HepG2 (cell line): ENCODE measurements at regions not wholly inside any gene's neighbourhood (a gene's known extent, or its start where the extent isn't known, plus 50 kb on each side); places are given as distances from the start of the nearest gene placed in this dataset.

Experiments
- ATAC-seq: fragments of 200-7000 bp; cut with Tn5 transposase; 3 replicates; pipeline ENCODE4 v1.9.1; 2020; ENCODE audit warnings: mild to moderate bottlenecking, moderate library complexity
- BruUV-seq: library from RNA; stranded (reverse); fragments of 400-500 nt; replicated peaks from 2 replicates; lab custom pipeline; 2021; lab: Mats Ljungman, UMichigan
- CTCF ChIA-PET: fragments of 300-600 bp; formaldehyde crosslinking; extraction: SDS; loops from one replicate; lab custom pipeline; 2021; ENCODE audit warnings: low total read pairs, inconsistent platforms, low intra/inter-chr PET ratio; lab: Yijun Ruan, JAX
- POLR2A ChIA-PET: fragments of 350-600 bp; sonication (Branson Sonifier 250); formaldehyde crosslinking; loops from one replicate; lab custom pipeline; 2020; ENCODE audit warnings: antibody characterized with exemption, inconsistent platforms; lab: Yijun Ruan, JAX
- DNase-seq: peaks from one replicate; pipeline ENCODE4 v3.0.0-alpha.2; 2015; ENCODE audit warnings: low spot score
- FAIRE-seq: peaks from 3 replicates; lab custom pipeline; 2011; peaks lifted over from hg19 to GRCh38; lab: Jason Lieb, UNC
- H2AFZ ChIP-seq: one replicate; pipeline ENCODE4 v1.6.1; 2011; ENCODE audit warnings: low read length, inconsistent platforms
- H3K27ac ChIP-seq: fragments of 300-600 bp; 3 replicates; pipeline ENCODE4 v1.8.0; 2011; ENCODE audit warnings: mixed run types, mild to moderate bottlenecking, mixed read lengths, low read length, inconsistent platforms; ENCODE audit not compliant: insufficient read depth; ENCODE audit errors: extremely low read length
- H3K27me3 ChIP-seq, 2 experiments: fragments of 200-600 bp in 1 of 2; 2 replicates in 1 of 2; 3 replicates in 1 of 2; pipeline versions ENCODE4 v1.6.0 to v1.8.0; 2011; ENCODE audit warnings: low read length in 2 of 2, mild to moderate bottlenecking in 2 of 2, moderate library complexity in 2 of 2, inconsistent platforms in 1 of 2; ENCODE audit not compliant: insufficient read depth in 2 of 2, control insufficient read depth in 1 of 2
- H3K36me3 ChIP-seq, 2 experiments: fragments of 200-600 bp in 1 of 2; replicated peaks in 1 of 2; 2 replicates in 1 of 2; 3 replicates in 1 of 2; pipeline versions ENCODE4 v1.5.1 to v1.8.0; 2011; ENCODE audit warnings: low read length in 2 of 2, inconsistent platforms in 1 of 2; ENCODE audit not compliant: insufficient read depth in 2 of 2, control insufficient read depth in 1 of 2
- H3K4me1 ChIP-seq: 2 replicates; pipeline ENCODE4 v1.5.1; 2012; ENCODE audit warnings: low read length, inconsistent platforms; ENCODE audit not compliant: insufficient read depth
- H3K4me2 ChIP-seq: 2 replicates; pipeline ENCODE4 v1.6.0; 2011; ENCODE audit warnings: low read depth, low read length, inconsistent platforms
- H3K4me3 ChIP-seq, 3 experiments: fragments of 200-600 bp in 1 of 3; sonication (generic), shearing (Covaris generic) in 1 of 3; replicated peaks in 1 of 3; 2 replicates each; pipeline ENCODE4 v1.5.1; 2011 to 2016; ENCODE audit warnings: low read length in 3 of 3, inconsistent platforms in 2 of 3, low read depth in 2 of 3, mild to moderate bottlenecking in 2 of 3, control low read depth in 1 of 3, mixed read lengths in 1 of 3; ENCODE audit not compliant: insufficient read depth in 1 of 3
- H3K79me2 ChIP-seq: one replicate; pipeline ENCODE4 v1.6.1; 2011; ENCODE audit warnings: low read length, inconsistent platforms; ENCODE audit not compliant: insufficient read depth
- H3K9ac ChIP-seq: 2 replicates; pipeline ENCODE4 v1.6.0; 2011; ENCODE audit warnings: mild to moderate bottlenecking, low read depth, low read length, inconsistent platforms; ENCODE audit not compliant: insufficient read depth
- H3K9me3 ChIP-seq: 2 replicates; pipeline ENCODE4 v1.5.1; 2012; ENCODE audit warnings: mild to moderate bottlenecking, low read length
- H4K20me1 ChIP-seq: 2 replicates; pipeline ENCODE4 v1.6.0; 2011; ENCODE audit warnings: inconsistent platforms, mild to moderate bottlenecking, low read length, moderate library complexity; ENCODE audit not compliant: insufficient read depth
- CREM ChIP-seq, 2 experiments: sonication (generic) in 1 of 2; formaldehyde crosslinking in 1 of 2; IDR thresholded peaks; 2 replicates each; pipeline versions ENCODE4 v1.4.0 to v1.6.1; 2016 to 2020; ENCODE audit warnings: antibody characterized with exemption in 1 of 2, mild to moderate bottlenecking in 1 of 2, missing genetic modification reagents in 1 of 2
- FOXK1 ChIP-seq: sonication (generic); formaldehyde crosslinking; IDR thresholded peaks from 2 replicates; pipeline ENCODE4 v1.4.0; 2020; ENCODE audit warnings: low read depth, missing genetic modification reagents, borderline replicate concordance
- HMG20B ChIP-seq: conservative IDR thresholded peaks from 2 replicates; pipeline ENCODE4 v1.6.1; 2016; ENCODE audit warnings: missing genetic modification reagents, missing compliant biosample characterization
- JUNB ChIP-seq: sonication (generic); formaldehyde crosslinking; IDR thresholded peaks from 2 replicates; pipeline ENCODE4 v1.8.0; 2022; ENCODE audit warnings: missing genetic modification reagents, mild to moderate bottlenecking, borderline replicate concordance
- KLF11 ChIP-seq: IDR thresholded peaks from 2 replicates; pipeline ENCODE4 v1.6.1; 2016; ENCODE audit warnings: missing compliant biosample characterization
- MAZ ChIP-seq, 2 experiments: sonication (generic) in 1 of 2; formaldehyde crosslinking in 1 of 2; IDR thresholded peaks; 2 replicates each; pipeline versions ENCODE4 v1.5.0 to v1.6.1; 2012 to 2020; ENCODE audit warnings: low read depth in 2 of 2, mild to moderate bottlenecking in 2 of 2, borderline replicate concordance in 1 of 2, improper control_type of control experiment in 1 of 2, low read length in 1 of 2, missing genetic modification reagents in 1 of 2, moderate library complexity in 1 of 2
- TOE1 ChIP-seq: sonication (generic); formaldehyde crosslinking; IDR thresholded peaks from 2 replicates; pipeline ENCODE4 v1.4.0; 2020; ENCODE audit warnings: mild to moderate bottlenecking, missing genetic modification reagents
- ZNF263 ChIP-seq: sonication (generic); formaldehyde crosslinking; IDR thresholded peaks from 2 replicates; pipeline ENCODE4 v1.4.0; 2020; ENCODE audit warnings: missing genetic modification reagents
- ZNF30 ChIP-seq: sonication (generic); formaldehyde crosslinking; IDR thresholded peaks from 2 replicates; pipeline ENCODE4 v1.5.0; 2020; ENCODE audit warnings: mild to moderate bottlenecking, missing genetic modification reagents
- ZNF383 ChIP-seq: sonication (generic); formaldehyde crosslinking; IDR thresholded peaks from 2 replicates; pipeline ENCODE4 v1.4.0; 2020; ENCODE audit warnings: missing genetic modification reagents, mild to moderate bottlenecking, borderline replicate concordance
- ZNF678 ChIP-seq: sonication (generic); formaldehyde crosslinking; IDR thresholded peaks from 2 replicates; pipeline ENCODE4 v1.4.0; 2020; ENCODE audit warnings: mild to moderate bottlenecking, missing genetic modification reagents
- WGBS: methylation state at CpG from one replicate; pipeline ENCODE4 v1.1.6; 2017; ENCODE audit warnings: low lambda C conversion rate; 5-methylcytosine and 5-hydroxymethylcytosine counted together
- in situ Hi-C: cut with HindIII; loops from 2 replicates; pipeline ENCODE4 v1.10.0; 2017; ENCODE audit warnings: low pct_unique_long_range_greater_than_20kb; ENCODE audit not compliant: extremely low pct_ligation_motif_present
- intact Hi-C: fragments of 100-400 bp; cut with micrococcal nuclease; formaldehyde crosslinking; loops from one replicate; pipeline ENCODE4 v1.10.0; 2022; ENCODE audit not compliant: unreplicated experiment
- TF ChIP-seq, protein P1 (sequence below): sonication (generic); formaldehyde crosslinking; IDR thresholded peaks from 2 replicates; pipeline ENCODE4 v1.8.0; 2022; ENCODE audit warnings: mild to moderate bottlenecking, missing genetic modification reagents; ENCODE audit not compliant: insufficient replicate concordance
- TF ChIP-seq, protein P2 (sequence below): sonication (generic); formaldehyde crosslinking; conservative IDR thresholded peaks from 2 replicates; pipeline ENCODE4 v1.4.0; 2020; ENCODE audit warnings: missing genetic modification reagents
- TF ChIP-seq, protein P3 (sequence below): sonication (generic); formaldehyde crosslinking; IDR thresholded peaks from 2 replicates; pipeline ENCODE4 v1.8.0; 2022; ENCODE audit warnings: low read depth, missing genetic modification reagents

DNA sequence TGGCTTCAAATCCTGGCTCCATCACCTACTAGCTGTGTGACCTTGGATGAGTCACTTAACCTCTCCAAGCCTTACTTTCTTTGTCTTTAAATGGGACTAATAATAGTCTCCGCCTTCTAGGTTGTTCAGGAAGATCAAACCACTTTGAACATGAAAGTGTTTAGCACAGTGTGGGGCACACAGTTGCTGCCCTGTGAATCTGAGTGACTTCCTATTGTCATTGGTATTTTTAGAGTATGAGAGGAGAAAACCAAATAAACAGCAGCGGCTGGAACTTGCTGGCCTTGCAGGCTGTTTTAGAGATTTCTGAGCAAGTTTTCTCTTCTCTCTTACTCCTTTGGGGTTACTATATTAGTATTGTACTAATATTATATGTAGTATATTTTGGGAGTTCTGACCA lies 120.7 kb upstream of the MYL2 start:
- Histone ChIP-seq H3K4me2 (no peak overlapping the region), H4K20me1 (no peaks in the 10 kb centered on the region), H3K9ac (no peak overlapping the region), H3K79me2 (no peaks in the 10 kb centered on the region), H3K4me3 (no peak overlapping the region), H2AFZ (no peak overlapping the region), H3K27ac (no peak overlapping the region), H3K4me1 (no peaks in the 10 kb centered on the region), H3K27me3 (peaks cover 1 to 23% of the 10 kb centered on the region in 2 experiments; a peak in 4 of 5 replicates), H3K9me3 (no peaks in the 10 kb centered on the region), H3K36me3 (no peaks in the 10 kb centered on the region)
- 54% methylated on average over 2 of the region's 2 CpGs for WGBS
- ChIA-PET CTCF (no interaction called here), POLR2A (no interaction called here)
- in situ Hi-C loops (no loop called here), intact Hi-C loops (no loop called here)
- DNase-seq = no peak
- BruUV-seq = no TSS peak
- TF ChIP-seq FOXK1 (CRISPR knock-in tag) = no peak
- TF ChIP-seq ZNF383 = no peak
- TF ChIP-seq JUNB (CRISPR knock-in tag) = no peak
- no peak for TF ChIP-seq ZNF263
- no peak for TF ChIP-seq ZNF30 (CRISPR knock-in tag)
- TF ChIP-seq, protein P1, sequence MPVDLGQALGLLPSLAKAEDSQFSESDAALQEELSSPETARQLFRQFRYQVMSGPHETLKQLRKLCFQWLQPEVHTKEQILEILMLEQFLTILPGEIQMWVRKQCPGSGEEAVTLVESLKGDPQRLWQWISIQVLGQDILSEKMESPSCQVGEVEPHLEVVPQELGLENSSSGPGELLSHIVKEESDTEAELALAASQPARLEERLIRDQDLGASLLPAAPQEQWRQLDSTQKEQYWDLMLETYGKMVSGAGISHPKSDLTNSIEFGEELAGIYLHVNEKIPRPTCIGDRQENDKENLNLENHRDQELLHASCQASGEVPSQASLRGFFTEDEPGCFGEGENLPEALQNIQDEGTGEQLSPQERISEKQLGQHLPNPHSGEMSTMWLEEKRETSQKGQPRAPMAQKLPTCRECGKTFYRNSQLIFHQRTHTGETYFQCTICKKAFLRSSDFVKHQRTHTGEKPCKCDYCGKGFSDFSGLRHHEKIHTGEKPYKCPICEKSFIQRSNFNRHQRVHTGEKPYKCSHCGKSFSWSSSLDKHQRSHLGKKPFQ (CRISPR knock-in tag) = no peak
- no peak for TF ChIP-seq MAZ (IDR thresholded peaks at IDR 0.05; ENCODE audit: borderline replicate concordance, low read depth, low read length)
- no peak for TF ChIP-seq MAZ (CRISPR knock-in tag; IDR thresholded peaks at IDR 0.05; ENCODE audit: low read depth)
- TF ChIP-seq HMG20B = no peak
- no peak for TF ChIP-seq TOE1
- TF ChIP-seq ZNF678 (CRISPR knock-in tag) = no peak
- TF ChIP-seq, protein P2, sequence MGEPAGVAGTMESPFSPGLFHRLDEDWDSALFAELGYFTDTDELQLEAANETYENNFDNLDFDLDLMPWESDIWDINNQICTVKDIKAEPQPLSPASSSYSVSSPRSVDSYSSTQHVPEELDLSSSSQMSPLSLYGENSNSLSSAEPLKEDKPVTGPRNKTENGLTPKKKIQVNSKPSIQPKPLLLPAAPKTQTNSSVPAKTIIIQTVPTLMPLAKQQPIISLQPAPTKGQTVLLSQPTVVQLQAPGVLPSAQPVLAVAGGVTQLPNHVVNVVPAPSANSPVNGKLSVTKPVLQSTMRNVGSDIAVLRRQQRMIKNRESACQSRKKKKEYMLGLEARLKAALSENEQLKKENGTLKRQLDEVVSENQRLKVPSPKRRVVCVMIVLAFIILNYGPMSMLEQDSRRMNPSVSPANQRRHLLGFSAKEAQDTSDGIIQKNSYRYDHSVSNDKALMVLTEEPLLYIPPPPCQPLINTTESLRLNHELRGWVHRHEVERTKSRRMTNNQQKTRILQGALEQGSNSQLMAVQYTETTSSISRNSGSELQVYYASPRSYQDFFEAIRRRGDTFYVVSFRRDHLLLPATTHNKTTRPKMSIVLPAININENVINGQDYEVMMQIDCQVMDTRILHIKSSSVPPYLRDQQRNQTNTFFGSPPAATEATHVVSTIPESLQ = no peak
- TF ChIP-seq KLF11 = no peak
- TF ChIP-seq, protein P3, sequence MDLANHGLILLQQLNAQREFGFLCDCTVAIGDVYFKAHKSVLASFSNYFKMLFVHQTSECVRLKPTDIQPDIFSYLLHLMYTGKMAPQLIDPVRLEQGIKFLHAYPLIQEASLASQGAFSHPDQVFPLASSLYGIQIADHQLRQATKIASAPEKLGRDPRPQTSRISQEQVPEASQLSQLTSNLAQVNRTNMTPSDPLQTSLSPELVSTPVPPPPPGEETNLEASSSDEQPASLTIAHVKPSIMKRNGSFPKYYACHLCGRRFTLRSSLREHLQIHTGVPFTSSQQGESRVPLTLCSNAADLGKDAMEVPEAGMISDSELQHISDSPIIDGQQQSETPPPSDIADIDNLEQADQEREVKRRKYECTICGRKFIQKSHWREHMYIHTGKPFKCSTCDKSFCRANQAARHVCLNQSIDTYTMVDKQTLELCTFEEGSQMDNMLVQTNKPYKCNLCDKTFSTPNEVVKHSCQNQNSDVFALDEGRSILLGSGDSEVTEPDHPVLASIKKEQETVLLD (CRISPR knock-in tag) = no peak
- TF ChIP-seq CREM (IDR thresholded peaks at IDR 0.05) = no peak
- no peak for TF ChIP-seq CREM (CRISPR knock-in tag; IDR thresholded peaks at IDR 0.05)
- ATAC-seq = no peak
- no peak for FAIRE-seq
